Esophagus muscularis mucosa (tissue), 4 donors: ENCODE measurements at regions not wholly inside any gene's neighbourhood (a gene's known extent, or its start where the extent isn't known, plus 50 kb on each side); places are given as distances from the start of the nearest gene placed in this dataset.

ENCODE experiments used
- DNase-seq: peaks from one replicate; pipeline ENCODE4 v3.0.0-alpha.2; 2017; ENCODE audit errors: extremely low spot score
- H3K27ac ChIP-seq, 4 donors: fragments of 200-600 bp; sonication (generic); replicated peaks in 1 of 4; 1 replicate in 3 of 4; 2 replicates in 1 of 4; pipeline ENCODE4 v1.5.1; 2016 to 2019; ENCODE audit warnings: mild to moderate bottlenecking in 1 of 4
- H3K27me3 ChIP-seq, 4 donors: fragments of 200-600 bp; sonication (generic); one replicate each; pipeline versions ENCODE4 v1.5.1 to v1.6.0; 2016 to 2019
- H3K36me3 ChIP-seq, 4 donors: fragments of 200-600 bp; sonication (generic); one replicate each; pipeline ENCODE4 v1.5.1; 2016 to 2019
- H3K4me1 ChIP-seq, 4 donors: fragments of 200-600 bp; sonication (generic); one replicate each; pipeline ENCODE4 v1.5.1; 2016 to 2019
- H3K4me3 ChIP-seq, 4 donors: fragments of 200-600 bp; sonication (generic); 1 replicate in 2 of 4; 2 replicates in 2 of 4; pipeline ENCODE4 v1.5.1; 2016 to 2019; ENCODE audit warnings: mild to moderate bottlenecking in 4 of 4, moderate library complexity in 1 of 4
- H3K9me3 ChIP-seq, 4 donors: fragments of 200-600 bp; sonication (generic); 1 replicate in 3 of 4; 2 replicates in 1 of 4; pipeline ENCODE4 v1.5.1; 2016 to 2019
- CTCF ChIP-seq, 3 experiments: fragments of 200-600 bp in 2 of 3; fragments of 450-650 bp in 1 of 3; sonication (generic) in 2 of 3; IDR thresholded peaks; one replicate each; pipeline ENCODE4 v1.5.1; 2017 to 2019; ENCODE audit warnings: antibody characterized with exemption in 3 of 3, mild to moderate bottlenecking in 2 of 3, moderate library complexity in 1 of 3
- EP300 ChIP-seq: sonication (generic); formaldehyde crosslinking; IDR thresholded peaks from one replicate; pipeline ENCODE4 v1.6.1; 2017; ENCODE audit warnings: antibody characterized with exemption
- POLR2A ChIP-seq: fragments of 450-650 bp; IDR thresholded peaks from one replicate; pipeline ENCODE4 v1.6.1; 2017; ENCODE audit warnings: antibody characterized with exemption, moderate library complexity, mild to moderate bottlenecking, low read depth
- POLR2AphosphoS5 ChIP-seq, 2 donors: sonication (generic); formaldehyde crosslinking; IDR thresholded peaks; one replicate each; pipeline ENCODE4 v1.6.1; 2017; ENCODE audit warnings: antibody characterized with exemption in 2 of 2
- WGBS: methylation state at CpG from one replicate; pipeline ENCODE4 v1.1.5; 2018; 5-methylcytosine and 5-hydroxymethylcytosine counted together
- intact Hi-C: fragments of 100-400 bp; cut with DNase I; formaldehyde crosslinking; loops from one replicate; pipeline ENCODE4 v1.15.1; 2023

- Histone ChIP-seq H3K4me3 (no peak overlapping the region), H3K4me1 (no peaks in the 10 kb centered on the region), H3K9me3 (peaks cover 0 to 4% (median 0%) of the 10 kb centered on the region in 4 donors), H3K27me3 (no peaks in the 10 kb centered on the region), H3K27ac (no peak overlapping the region), H3K36me3 (no peaks in the 10 kb centered on the region)
- DNase-seq = no peak
- intact Hi-C loops = no loop called here
- 90% methylated on average over 2 of the region's 2 CpGs for WGBS
- no peak for TF ChIP-seq POLR2AphosphoS5 (IDR thresholded peaks at IDR 0.05)
Measured at GRCh38 chr1:105343317-105343716, 1593.6 kb downstream of the AMY1C start.

GRCh38 chr1:105359457-105359856 is 1609.8 kb downstream of the AMY1C start:
- DNase-seq = no peak
- WGBS = 65% methylated on average over 1 of the region's 1 CpG
- TF ChIP-seq CTCF (IDR thresholded peaks at IDR 0.05) (no peak), POLR2AphosphoS5 (IDR thresholded peaks at IDR 0.05) (no peak), POLR2A (no peak), EP300 (no peak)
- H3K4me1 ChIP-seq = no peaks in the 10 kb centered on the region
- H3K9me3 ChIP-seq = no peaks in the 10 kb centered on the region
- intact Hi-C loops = no loop called here
- no peaks in the 10 kb centered on the region for H3K27me3 ChIP-seq
- H3K27ac ChIP-seq = no peak overlapping the region
- no peaks in the 10 kb centered on the region for H3K36me3 ChIP-seq
- H3K4me3 ChIP-seq = no peak overlapping the region

- Histone ChIP-seq H3K36me3 (no peaks in the 10 kb centered on the region), H3K9me3 (no peaks in the 10 kb centered on the region), H3K27ac (no peak overlapping the region), H3K4me1 (no peaks in the 10 kb centered on the region), H3K27me3 (no peaks in the 10 kb centered on the region), H3K4me3 (no peak overlapping the region)
- WGBS = 86% methylated on average over 1 of the region's 1 CpG
- no peak for DNase-seq
- TF ChIP-seq POLR2A (no peak), CTCF (IDR thresholded peaks at IDR 0.05) (no peak), POLR2AphosphoS5 (IDR thresholded peaks at IDR 0.05) (no peak), EP300 (no peak)
- intact Hi-C loops = no loop called here
Measured at GRCh38 chr1:105362438-105362837, 1612.7 kb downstream of the AMY1C start.

GRCh38 chr1:105368446-105368845 is 1618.7 kb downstream of the AMY1C start:
- intact Hi-C loops = no loop called here
- 67% methylated on average over 4 of the region's 4 CpGs for WGBS

GRCh38 chr1:105373681-105374080 is 1624.0 kb downstream of the AMY1C start:
- intact Hi-C loops = no loop called here
- Histone ChIP-seq H3K4me1 (no peaks in the 10 kb centered on the region), H3K36me3 (no peaks in the 10 kb centered on the region), H3K9me3 (peaks cover 0 to 7% (median 6%) of the 10 kb centered on the region in 4 donors), H3K27me3 (no peaks in the 10 kb centered on the region), H3K4me3 (no peak overlapping the region), H3K27ac (no peak overlapping the region)
- DNase-seq = no peak
- no peak for TF ChIP-seq CTCF (IDR thresholded peaks at IDR 0.05)
- TF ChIP-seq EP300 = no peak
- TF ChIP-seq POLR2A = no peak
- TF ChIP-seq POLR2AphosphoS5 (IDR thresholded peaks at IDR 0.05) = no peak
- WGBS = 68% methylated on average over 1 of the region's 1 CpG

More at GRCh38 chr1:105368446-105368845, 1618.7 kb downstream of the AMY1C start:
- DNase-seq = no peak
- Histone ChIP-seq H3K27ac (no peak overlapping the region), H3K4me3 (no peak overlapping the region), H3K36me3 (no peaks in the 10 kb centered on the region), H3K4me1 (no peaks in the 10 kb centered on the region), H3K27me3 (no peaks in the 10 kb centered on the region), H3K9me3 (no peaks in the 10 kb centered on the region)
- TF ChIP-seq POLR2A (no peak), EP300 (no peak), POLR2AphosphoS5 (IDR thresholded peaks at IDR 0.05) (no peak), CTCF (IDR thresholded peaks at IDR 0.05) (no peak)
